ENCODE measurements at regions not wholly inside any gene's neighbourhood (a gene's known extent, or its start where the extent isn't known, plus 50 kb on each side); places are given as distances from the start of the nearest gene placed in this dataset.

GRCh38 chr2:216915557-216916150 lies 55.8 kb upstream of the TNP1 start:
- no peaks in the 10 kb centered on the region for H4K20me1 ChIP-seq (ENCODE audit: insufficient read depth, low read length)
- no peaks in the 10 kb centered on the region for H3K79me2 ChIP-seq (ENCODE audit: insufficient read depth, low read length)
- no peak overlapping the region for H3K4me2 ChIP-seq (ENCODE audit: low read depth, low read length)
- H3K9me3 ChIP-seq (ENCODE audit: low read length) = no peaks in the 10 kb centered on the region
- no peak for FAIRE-seq
- ATAC-seq = no peak
- no peak overlapping the region for H3K9ac ChIP-seq (ENCODE audit: insufficient read depth, low read depth, low read length)
- H3K27ac ChIP-seq (ENCODE audit: extremely low read length, insufficient read depth, low read length) = no peak overlapping the region
- ChIA-PET POLR2A (no interaction called here), CTCF (ENCODE audit: low intra/inter-chr PET ratio, low total read pairs) (no interaction called here)
- H3K4me3 ChIP-seq (replicated peaks in 1 of 3; ENCODE audit: insufficient read depth in 1 of 3, low read depth in 2 of 3, low read length in 3 of 3) = no peak overlapping the region
- no TSS peak for BruUV-seq (replicated peaks)
- no peaks in the 10 kb centered on the region for H3K36me3 ChIP-seq (replicated peaks in 1 of 2; ENCODE audit: control insufficient read depth in 1 of 2, insufficient read depth in 2 of 2, low read length in 2 of 2)
- H3K4me1 ChIP-seq (ENCODE audit: insufficient read depth, low read length) = no peaks in the 10 kb centered on the region
- TF ChIP-seq ISX (CRISPR knock-in tag; conservative IDR thresholded peaks at IDR 0.05) (no peak), POLR2AphosphoS2 (IDR thresholded peaks at IDR 0.05; ENCODE audit: low read depth, low read length) (no peak), ZNF484 (CRISPR knock-in tag; IDR thresholded peaks at IDR 0.05; ENCODE audit: borderline replicate concordance, low read depth) (no peak), POLR2AphosphoS5 (IDR thresholded peaks at IDR 0.05; ENCODE audit: low read depth, low read length) (no peak), ZNF274 (CRISPR knock-in tag; IDR thresholded peaks at IDR 0.05) (no peak), CHD2 (IDR thresholded peaks at IDR 0.05; ENCODE audit: low read depth, low read length) (no peak), RCOR2 (CRISPR knock-in tag; IDR thresholded peaks at IDR 0.05) (no peak), ZNF570 (CRISPR knock-in tag; IDR thresholded peaks at IDR 0.05; ENCODE audit: borderline replicate concordance) (no peak)
- DNase-seq (ENCODE audit: low spot score) = no peak
- 43% methylated on average over 12 of the region's 12 CpGs for WGBS (ENCODE audit: low lambda C conversion rate)
- H2AFZ ChIP-seq (ENCODE audit: low read length) = no peak overlapping the region
- intact Hi-C loops (cut with micrococcal nuclease; ENCODE audit: unreplicated experiment) = no loop called here
- in situ Hi-C loops (cut with HindIII; ENCODE audit: extremely low pct_ligation_motif_present, low pct_unique_long_range_greater_than_20kb) = no loop called here
- H3K27me3 ChIP-seq (ENCODE audit: control insufficient read depth in 1 of 2, insufficient read depth in 2 of 2, low read length in 2 of 2) = no peaks in the 10 kb centered on the region; a peak in 2 of 5 replicates

- 2% methylated on average over 3 of the region's 3 CpGs for WGBS (ENCODE audit: low lambda C conversion rate)
- H3K4me3 ChIP-seq (replicated peaks in 1 of 3; ENCODE audit: insufficient read depth in 1 of 3, low read depth in 2 of 3, low read length in 3 of 3) = no peak overlapping the region
- no peak overlapping the region for H3K4me2 ChIP-seq (ENCODE audit: low read depth, low read length)
- no peaks in the 10 kb centered on the region for H3K36me3 ChIP-seq (replicated peaks in 1 of 2; ENCODE audit: control insufficient read depth in 1 of 2, insufficient read depth in 2 of 2, low read length in 2 of 2)
- TF ChIP-seq ZNF75D (CRISPR knock-in tag; IDR thresholded peaks at IDR 0.05; ENCODE audit: borderline replicate concordance) (no peak), FOXO1 (CRISPR knock-in tag; IDR thresholded peaks at IDR 0.05) (no peak)
- H3K79me2 ChIP-seq (ENCODE audit: insufficient read depth, low read length) = no peaks in the 10 kb centered on the region
- H3K9me3 ChIP-seq (ENCODE audit: low read length) = no peaks in the 10 kb centered on the region
- BruUV-seq (replicated peaks) = no TSS peak
- DNase-seq (ENCODE audit: low spot score) (no peak), FAIRE-seq (no peak), ATAC-seq (no peak)
- no peak overlapping the region for H2AFZ ChIP-seq (ENCODE audit: low read length)
- H3K9ac ChIP-seq (ENCODE audit: insufficient read depth, low read depth, low read length) = no peak overlapping the region
- in situ Hi-C loops (cut with HindIII; ENCODE audit: extremely low pct_ligation_motif_present, low pct_unique_long_range_greater_than_20kb) (no loop called here), intact Hi-C loops (cut with micrococcal nuclease; ENCODE audit: unreplicated experiment) (no loop called here)
- no peaks in the 10 kb centered on the region; a peak in 2 of 5 replicates for H3K27me3 ChIP-seq (ENCODE audit: control insufficient read depth in 1 of 2, insufficient read depth in 2 of 2, low read length in 2 of 2)
- H4K20me1 ChIP-seq (ENCODE audit: insufficient read depth, low read length) = no peaks in the 10 kb centered on the region
- POLR2A ChIA-PET = no interaction called here
- no peaks in the 10 kb centered on the region for H3K4me1 ChIP-seq (ENCODE audit: insufficient read depth, low read length)
- CTCF ChIA-PET (ENCODE audit: low intra/inter-chr PET ratio, low total read pairs) = no interaction called here
- no peak overlapping the region for H3K27ac ChIP-seq (ENCODE audit: extremely low read length, insufficient read depth, low read length)
These were observed 54.6 kb upstream of the TNP1 start for GRCh38 chr2:216914491-216914890.
